Keratinocyte (primary cell): ENCODE measurements at regions not wholly inside any gene's neighbourhood (a gene's known extent, or its start where the extent isn't known, plus 50 kb on each side); places are given as distances from the start of the nearest gene placed in this dataset.

ENCODE experiments used
- DNase-seq: peaks from one replicate; pipeline ENCODE4 v3.0.0-alpha.2; 2011; ENCODE audit warnings: low read depth, missing footprints, low spot score
- FAIRE-seq: peaks from 2 replicates; lab custom pipeline; 2011; peaks lifted over from hg19 to GRCh38; lab: Jason Lieb, UNC
- H2AFZ ChIP-seq: 2 replicates; pipeline ENCODE4 v1.6.0; 2012; ENCODE audit warnings: low read length, control low read depth, inconsistent platforms; ENCODE audit not compliant: control insufficient read depth
- H3K27ac ChIP-seq: 2 replicates; pipeline ENCODE4 v1.5.1; 2011; ENCODE audit warnings: low read length; ENCODE audit not compliant: control insufficient read depth, insufficient read depth
- H3K27me3 ChIP-seq: 3 replicates; pipeline ENCODE4 v1.6.0; 2011; ENCODE audit warnings: low read length; ENCODE audit not compliant: control insufficient read depth, insufficient read depth; ENCODE audit errors: extremely low read depth
- H3K36me3 ChIP-seq, 2 experiments: 2 replicates in 1 of 2; 3 replicates in 1 of 2; pipeline ENCODE4 v1.5.1; 2011; ENCODE audit warnings: low read length in 2 of 2, mild to moderate bottlenecking in 1 of 2; ENCODE audit not compliant: control insufficient read depth in 2 of 2, insufficient read depth in 2 of 2; ENCODE audit errors: extremely low read depth in 1 of 2
- H3K4me1 ChIP-seq: 3 replicates; pipeline ENCODE4 v1.5.1; 2011; ENCODE audit warnings: low read length; ENCODE audit not compliant: control insufficient read depth, insufficient read depth; ENCODE audit errors: extremely low read depth
- H3K4me2 ChIP-seq: 3 replicates; pipeline ENCODE4 v1.6.0; 2011; ENCODE audit warnings: low read depth, low read length; ENCODE audit not compliant: control insufficient read depth, insufficient read depth; ENCODE audit errors: extremely low read depth
- H3K4me3 ChIP-seq, 3 experiments: fragments of 200-600 bp in 1 of 3; sonication (generic) in 1 of 3; 2 replicates in 2 of 3; 3 replicates in 1 of 3; pipeline ENCODE4 v1.5.1; 2011 to 2016; ENCODE audit warnings: low read length in 3 of 3, mild to moderate bottlenecking in 3 of 3, control low read depth in 2 of 3, inconsistent platforms in 1 of 3, low read depth in 1 of 3, mixed read lengths in 1 of 3, mixed run types in 1 of 3, moderate library complexity in 1 of 3; ENCODE audit not compliant: control insufficient read depth in 2 of 3, insufficient read depth in 2 of 3; ENCODE audit errors: extremely low read depth in 1 of 3
- H3K79me2 ChIP-seq: 2 replicates; pipeline ENCODE4 v1.6.0; 2012; ENCODE audit warnings: low read length; ENCODE audit not compliant: control insufficient read depth, insufficient read depth
- H3K9ac ChIP-seq: 3 replicates; pipeline ENCODE4 v1.6.0; 2011; ENCODE audit warnings: low read length; ENCODE audit not compliant: control insufficient read depth, insufficient read depth; ENCODE audit errors: extremely low read depth
- H3K9me1 ChIP-seq: 3 replicates; pipeline ENCODE4 v1.6.0; 2011; ENCODE audit warnings: low read length; ENCODE audit not compliant: control insufficient read depth, insufficient read depth; ENCODE audit errors: extremely low read depth
- H3K9me3 ChIP-seq: 2 replicates; pipeline ENCODE4 v1.5.1; 2012; ENCODE audit warnings: low read depth, low read length; ENCODE audit not compliant: control insufficient read depth
- H4K20me1 ChIP-seq: 3 replicates; pipeline ENCODE4 v1.6.0; 2011; ENCODE audit warnings: low read length; ENCODE audit not compliant: control insufficient read depth, insufficient read depth; ENCODE audit errors: extremely low read depth
- EZH2 ChIP-seq: IDR thresholded peaks from one replicate; pipeline ENCODE4 v1.6.1; 2012; ENCODE audit warnings: inconsistent platforms, mild to moderate bottlenecking, low read length, moderate library complexity
- dilution Hi-C: fragments of 300-500 bp; cut with MboI; formaldehyde crosslinking; loops from one replicate; pipeline ENCODE4 v1.7.0; 2020; ENCODE audit warnings: low sequenced_read_pairs; ENCODE audit not compliant: extremely low pct_ligation_motif_present
- TF ChIP-seq, protein P1 (sequence below), 3 experiments: IDR thresholded peaks in 1 of 3; conservative IDR thresholded peaks in 1 of 3; optimal IDR thresholded peaks in 1 of 3; 2 replicates in 2 of 3; 3 replicates in 1 of 3; pipeline versions ENCODE3 to v1.5.1; 2011; ENCODE audit warnings: low read length in 3 of 3, mild to moderate bottlenecking in 3 of 3, moderate library complexity in 2 of 3, control low read depth in 1 of 3, inconsistent platforms in 1 of 3; ENCODE audit not compliant: insufficient read depth in 2 of 3; ENCODE audit errors: extremely low read depth in 1 of 3

DNA sequence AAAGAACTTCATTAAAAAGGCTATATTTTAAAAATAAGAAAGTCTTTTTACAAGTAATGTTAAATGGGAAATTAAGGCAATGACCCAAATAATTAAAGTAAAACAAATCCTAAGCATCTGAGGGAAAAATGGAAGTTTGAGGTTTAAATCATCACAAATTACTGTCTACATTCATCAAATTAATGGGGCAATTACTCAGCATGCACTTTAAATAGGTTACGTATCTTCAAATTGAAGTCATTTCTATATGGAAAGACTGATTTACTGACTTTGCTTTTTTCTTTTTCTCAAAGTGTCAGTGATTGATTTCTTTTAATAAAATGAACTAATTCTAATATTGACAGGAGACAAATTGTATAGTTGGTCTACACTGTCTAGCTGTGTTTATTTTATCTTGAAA lies 1452.3 kb downstream of the NCAM2 start:
- TF ChIP-seq, protein P1, sequence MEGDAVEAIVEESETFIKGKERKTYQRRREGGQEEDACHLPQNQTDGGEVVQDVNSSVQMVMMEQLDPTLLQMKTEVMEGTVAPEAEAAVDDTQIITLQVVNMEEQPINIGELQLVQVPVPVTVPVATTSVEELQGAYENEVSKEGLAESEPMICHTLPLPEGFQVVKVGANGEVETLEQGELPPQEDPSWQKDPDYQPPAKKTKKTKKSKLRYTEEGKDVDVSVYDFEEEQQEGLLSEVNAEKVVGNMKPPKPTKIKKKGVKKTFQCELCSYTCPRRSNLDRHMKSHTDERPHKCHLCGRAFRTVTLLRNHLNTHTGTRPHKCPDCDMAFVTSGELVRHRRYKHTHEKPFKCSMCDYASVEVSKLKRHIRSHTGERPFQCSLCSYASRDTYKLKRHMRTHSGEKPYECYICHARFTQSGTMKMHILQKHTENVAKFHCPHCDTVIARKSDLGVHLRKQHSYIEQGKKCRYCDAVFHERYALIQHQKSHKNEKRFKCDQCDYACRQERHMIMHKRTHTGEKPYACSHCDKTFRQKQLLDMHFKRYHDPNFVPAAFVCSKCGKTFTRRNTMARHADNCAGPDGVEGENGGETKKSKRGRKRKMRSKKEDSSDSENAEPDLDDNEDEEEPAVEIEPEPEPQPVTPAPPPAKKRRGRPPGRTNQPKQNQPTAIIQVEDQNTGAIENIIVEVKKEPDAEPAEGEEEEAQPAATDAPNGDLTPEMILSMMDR (optimal IDR thresholded peaks at IDR 0.05 in 1 of 3, IDR thresholded peaks at IDR 0.05 in 1 of 3, conservative IDR thresholded peaks at IDR 0.05 in 1 of 3; ENCODE audit: extremely low read depth in 1 of 3, insufficient read depth in 2 of 3, low read length in 3 of 3): no peak
- no peak overlapping the region for H2AFZ ChIP-seq
- no peak overlapping the region for H3K4me2 ChIP-seq
- H4K20me1 ChIP-seq: no peaks in the 10 kb centered on the region
- no peaks in the 10 kb centered on the region for H3K27me3 ChIP-seq
- no peaks in the 10 kb centered on the region for H3K79me2 ChIP-seq
- H3K4me1 ChIP-seq: no peaks in the 10 kb centered on the region
- no peaks in the 10 kb centered on the region for H3K9me1 ChIP-seq
- no peaks in the 10 kb centered on the region for H3K36me3 ChIP-seq
- H3K9ac ChIP-seq: no peak overlapping the region
- no peak for DNase-seq
- no peak for FAIRE-seq
- H3K27ac ChIP-seq: no peak overlapping the region
- dilution Hi-C loops: no loop called here
- H3K9me3 ChIP-seq: no peaks in the 10 kb centered on the region
- no peak overlapping the region for H3K4me3 ChIP-seq

DNA sequence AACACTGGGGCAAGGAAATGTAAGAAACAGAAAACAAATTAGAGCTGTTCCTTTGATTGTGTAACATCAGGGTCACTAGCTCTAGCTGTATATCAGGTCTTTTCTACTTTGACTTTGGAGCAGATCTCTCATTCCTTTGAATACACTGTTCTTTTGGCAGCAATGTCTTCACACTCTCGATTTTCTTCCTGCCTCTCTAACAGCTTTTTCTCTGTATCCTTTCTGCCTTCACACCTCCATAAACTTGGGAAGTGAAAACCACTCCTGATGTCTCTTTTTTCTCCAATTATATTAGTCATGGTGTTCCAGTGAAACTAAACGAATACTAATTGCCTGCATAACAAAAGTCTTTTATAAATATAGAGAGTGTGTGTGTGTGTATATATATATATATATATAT lies 1458.0 kb downstream of the NCAM2 start:
- no peak overlapping the region for H3K9ac ChIP-seq
- no peaks in the 10 kb centered on the region for H3K9me1 ChIP-seq
- H3K27me3 ChIP-seq: no peaks in the 10 kb centered on the region
- H3K27ac ChIP-seq: no peak overlapping the region
- no peak overlapping the region for H3K4me3 ChIP-seq
- no peak for FAIRE-seq
- no peak overlapping the region for H3K4me2 ChIP-seq
- TF ChIP-seq EZH2: no peak
- TF ChIP-seq, protein P1 (optimal IDR thresholded peaks at IDR 0.05 in 1 of 3, IDR thresholded peaks at IDR 0.05 in 1 of 3, conservative IDR thresholded peaks at IDR 0.05 in 1 of 3; ENCODE audit: extremely low read depth in 1 of 3, insufficient read depth in 2 of 3, low read length in 3 of 3): no peak
- no peak for DNase-seq
- no peaks in the 10 kb centered on the region for H3K9me3 ChIP-seq
- no peaks in the 10 kb centered on the region for H3K79me2 ChIP-seq
- H3K4me1 ChIP-seq: no peaks in the 10 kb centered on the region
- no peaks in the 10 kb centered on the region for H3K36me3 ChIP-seq
- dilution Hi-C loops: no loop called here
- H4K20me1 ChIP-seq: no peaks in the 10 kb centered on the region
- no peak overlapping the region for H2AFZ ChIP-seq
